ENCODE measurements at regions not wholly inside any gene's neighbourhood (a gene's known extent, or its start where the extent isn't known, plus 50 kb on each side); places are given as distances from the start of the nearest gene placed in this dataset.

- Histone ChIP-seq H3K9me3 (no peaks in the 10 kb centered on the region), H3K4me1 (peaks cover 0 to 5% (median 0%) of the 10 kb centered on the region in 3 donors), H3K36me3 (no peaks in the 10 kb centered on the region), H3K27me3 (no peaks in the 10 kb centered on the region), H3K4me3 (no peak overlapping the region), H3K27ac (no peak overlapping the region)
- ATAC-seq: no peak
- no peak for TF ChIP-seq POLR2A (IDR thresholded peaks at IDR 0.05)
- TF ChIP-seq EP300 (IDR thresholded peaks at IDR 0.05): no peak
- no peak for TF ChIP-seq POLR2AphosphoS5 (IDR thresholded peaks at IDR 0.05)
- TF ChIP-seq, protein P1, sequence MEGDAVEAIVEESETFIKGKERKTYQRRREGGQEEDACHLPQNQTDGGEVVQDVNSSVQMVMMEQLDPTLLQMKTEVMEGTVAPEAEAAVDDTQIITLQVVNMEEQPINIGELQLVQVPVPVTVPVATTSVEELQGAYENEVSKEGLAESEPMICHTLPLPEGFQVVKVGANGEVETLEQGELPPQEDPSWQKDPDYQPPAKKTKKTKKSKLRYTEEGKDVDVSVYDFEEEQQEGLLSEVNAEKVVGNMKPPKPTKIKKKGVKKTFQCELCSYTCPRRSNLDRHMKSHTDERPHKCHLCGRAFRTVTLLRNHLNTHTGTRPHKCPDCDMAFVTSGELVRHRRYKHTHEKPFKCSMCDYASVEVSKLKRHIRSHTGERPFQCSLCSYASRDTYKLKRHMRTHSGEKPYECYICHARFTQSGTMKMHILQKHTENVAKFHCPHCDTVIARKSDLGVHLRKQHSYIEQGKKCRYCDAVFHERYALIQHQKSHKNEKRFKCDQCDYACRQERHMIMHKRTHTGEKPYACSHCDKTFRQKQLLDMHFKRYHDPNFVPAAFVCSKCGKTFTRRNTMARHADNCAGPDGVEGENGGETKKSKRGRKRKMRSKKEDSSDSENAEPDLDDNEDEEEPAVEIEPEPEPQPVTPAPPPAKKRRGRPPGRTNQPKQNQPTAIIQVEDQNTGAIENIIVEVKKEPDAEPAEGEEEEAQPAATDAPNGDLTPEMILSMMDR (IDR thresholded peaks at IDR 0.05): no peak
Observed at GRCh38 chr5:15074651-15075050, 203.1 kb upstream of the ANKH start.

- Histone ChIP-seq H3K36me3 (no peaks in the 10 kb centered on the region), H3K27ac (no peak overlapping the region), H3K4me3 (no peak overlapping the region), H3K9me3 (peaks cover 0 to 8% (median 0%) of the 10 kb centered on the region in 3 donors), H3K27me3 (no peaks in the 10 kb centered on the region), H3K4me1 (no peaks in the 10 kb centered on the region)
- TF ChIP-seq, protein P1 (IDR thresholded peaks at IDR 0.05): no peak
- TF ChIP-seq EP300 (IDR thresholded peaks at IDR 0.05) (no peak), POLR2AphosphoS5 (IDR thresholded peaks at IDR 0.05) (no peak), POLR2A (IDR thresholded peaks at IDR 0.05) (no peak)
- WGBS, 2 donors (ENCODE audit: low coverage in 1 of 2): 79 to 85% methylated on average over 3 of the region's 3 CpGs
- ATAC-seq: no peak
Observed at GRCh38 chr5:15073453-15073852, 201.9 kb upstream of the ANKH start.

GRCh38 chr5:15070907-15071306, 199.3 kb upstream of the ANKH start:
- Histone ChIP-seq H3K4me1 (no peaks in the 10 kb centered on the region), H3K27ac (no peak overlapping the region), H3K4me3 (no peak overlapping the region), H3K36me3 (no peaks in the 10 kb centered on the region), H3K9me3 (peaks cover 0 to 8% (median 0%) of the 10 kb centered on the region in 3 donors), H3K27me3 (no peaks in the 10 kb centered on the region)
- ATAC-seq: no peak
- WGBS, 2 donors (ENCODE audit: low coverage in 1 of 2): 79 to 100% methylated on average over 1 to 6 of the region's 6 CpGs
- TF ChIP-seq, protein P1 (IDR thresholded peaks at IDR 0.05): no peak
- TF ChIP-seq POLR2AphosphoS5 (IDR thresholded peaks at IDR 0.05) (no peak), EP300 (IDR thresholded peaks at IDR 0.05) (no peak), POLR2A (IDR thresholded peaks at IDR 0.05) (no peak)

DNA sequence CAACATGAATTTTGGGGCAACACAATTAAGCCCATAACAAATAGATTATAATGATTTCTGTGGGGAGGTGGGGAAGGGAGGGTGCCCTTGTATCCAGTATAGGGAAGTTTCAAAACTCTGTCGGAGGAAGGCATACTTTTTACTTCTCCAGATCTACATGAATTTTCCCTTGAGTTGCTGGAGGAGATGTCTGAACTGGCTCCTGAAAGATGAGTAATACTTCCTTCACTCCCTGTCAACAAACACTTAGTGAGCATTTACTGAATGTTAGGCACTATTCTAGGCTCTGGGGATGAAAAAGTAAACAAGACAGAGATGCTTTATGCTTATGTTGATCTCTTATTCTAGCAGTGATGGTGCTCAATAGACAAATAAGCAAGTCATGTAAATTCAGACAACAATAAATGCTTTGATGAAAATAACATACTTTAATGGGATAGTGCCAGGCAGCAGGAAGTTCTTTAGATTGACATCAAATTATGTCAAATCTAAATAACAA, 197.9 kb upstream of the ANKH start:
- H3K36me3 ChIP-seq: no peaks in the 10 kb centered on the region
- H3K27ac ChIP-seq: no peak overlapping the region
- no peaks in the 10 kb centered on the region for H3K4me1 ChIP-seq
- H3K9me3 ChIP-seq: peaks cover 0 to 8% (median 0%) of the 10 kb centered on the region in 3 donors
- H3K27me3 ChIP-seq: no peaks in the 10 kb centered on the region
- no peak for ATAC-seq
- WGBS, 2 donors (ENCODE audit: low coverage in 1 of 2): 80 to 85% methylated on average over 1 of the region's 1 CpG
- TF ChIP-seq, protein P1 (IDR thresholded peaks at IDR 0.05): no peak
- TF ChIP-seq EP300 (IDR thresholded peaks at IDR 0.05): no peak
- no peak for TF ChIP-seq POLR2AphosphoS5 (IDR thresholded peaks at IDR 0.05)
- TF ChIP-seq POLR2A (IDR thresholded peaks at IDR 0.05): no peak
- H3K4me3 ChIP-seq: no peak overlapping the region

GRCh38 chr5:15065091-15065490, 193.5 kb upstream of the ANKH start:
- Histone ChIP-seq H3K4me1 (no peaks in the 10 kb centered on the region), H3K9me3 (peaks cover 0 to 8% (median 0%) of the 10 kb centered on the region in 3 donors), H3K36me3 (no peaks in the 10 kb centered on the region), H3K4me3 (no peak overlapping the region), H3K27me3 (no peaks in the 10 kb centered on the region), H3K27ac (no peak overlapping the region)
- no peak for ATAC-seq
- TF ChIP-seq POLR2AphosphoS5 (IDR thresholded peaks at IDR 0.05) (no peak), EP300 (IDR thresholded peaks at IDR 0.05) (no peak), POLR2A (IDR thresholded peaks at IDR 0.05) (no peak)
- TF ChIP-seq, protein P1 (IDR thresholded peaks at IDR 0.05): no peak
- 63 to 90% methylated on average over 1 to 2 of the region's 2 CpGs for WGBS, 2 donors (ENCODE audit: low coverage in 1 of 2)
